NT2/D1 (cell line): ENCODE measurements at regions not wholly inside any gene's neighbourhood (a gene's known extent, or its start where the extent isn't known, plus 50 kb on each side); places are given as distances from the start of the nearest gene placed in this dataset.
"Not testable (repeated sequence)": the region's sequence is repeated elsewhere in the genome, so short reads cannot be mapped to it uniquely, and the experiment has no call there.

Source experiments
- DNase-seq: peaks from one replicate; pipeline ENCODE4 v3.0.0-alpha.2; 2011; ENCODE audit warnings: low read depth, low spot score
- H3K27me3 ChIP-seq: 2 replicates; pipeline ENCODE4 v1.6.0; 2011; ENCODE audit warnings: mild to moderate bottlenecking; ENCODE audit not compliant: insufficient read length, insufficient read depth
- H3K36me3 ChIP-seq: 2 replicates; pipeline ENCODE4 v1.6.1; 2011; ENCODE audit warnings: mild to moderate bottlenecking, low read length, mixed read lengths; ENCODE audit not compliant: insufficient read depth, insufficient read length
- H3K4me1 ChIP-seq: 2 replicates; pipeline ENCODE4 v1.5.1; 2011; ENCODE audit not compliant: insufficient read depth, insufficient read length
- H3K4me3 ChIP-seq: 2 replicates; pipeline ENCODE4 v1.5.1; 2011; ENCODE audit warnings: low read depth; ENCODE audit not compliant: insufficient read length
- H3K9ac ChIP-seq: 2 replicates; pipeline ENCODE4 v1.6.0; 2011; ENCODE audit warnings: low read depth; ENCODE audit not compliant: insufficient read length
- H3K9me3 ChIP-seq: 2 replicates; pipeline ENCODE4 v1.5.1; 2011; ENCODE audit warnings: mild to moderate bottlenecking, low read length; ENCODE audit not compliant: insufficient read depth
- SUZ12 ChIP-seq: IDR thresholded peaks from 2 replicates; pipeline ENCODE4 v1.6.1; 2011; ENCODE audit not compliant: insufficient read length, insufficient read depth; ENCODE audit errors: extremely low read depth
- YY1 ChIP-seq: IDR thresholded peaks from 2 replicates; pipeline ENCODE4 v1.6.1; 2011; ENCODE audit not compliant: insufficient read length, insufficient read depth
- ZNF274 ChIP-seq: IDR thresholded peaks from 2 replicates; pipeline ENCODE4 v1.6.1; 2011; ENCODE audit warnings: mild to moderate bottlenecking, low read depth, low read length

DNA sequence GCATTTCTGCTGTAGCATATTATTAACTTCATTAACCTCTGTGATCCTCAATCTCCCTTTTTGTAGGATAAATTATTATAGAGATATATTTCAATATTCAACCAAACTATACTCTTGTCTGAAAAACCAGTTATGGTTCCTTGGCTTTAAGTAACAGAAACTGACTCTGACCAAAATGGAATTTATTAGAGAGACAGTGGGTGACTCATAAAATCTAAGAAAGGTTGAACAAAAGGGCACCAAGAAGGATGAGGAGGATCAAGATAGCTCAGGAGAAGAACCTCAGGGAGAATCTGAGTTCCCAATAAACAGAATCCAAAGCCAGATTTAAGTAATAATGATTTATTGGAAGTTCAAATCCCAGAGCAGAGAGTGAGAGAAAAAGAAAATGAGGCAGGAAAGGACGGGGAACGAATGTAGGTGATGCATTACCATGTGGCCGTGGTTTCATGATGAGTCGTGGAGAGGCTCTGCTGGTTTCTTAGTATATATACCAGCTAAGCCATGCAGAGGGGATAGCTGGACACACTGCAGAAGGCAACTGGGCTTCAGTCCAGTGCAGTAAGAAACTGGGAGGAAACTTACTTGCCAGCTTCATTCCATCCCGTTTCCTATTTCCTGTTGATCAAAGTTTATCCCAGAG is 151.5 kb upstream of the GOT2 start:
- Histone ChIP-seq H3K9ac (no peak overlapping the region), H3K4me3 (no peak overlapping the region), H3K9me3 (no peaks in the 10 kb centered on the region), H3K4me1 (no peaks in the 10 kb centered on the region), H3K27me3 (no peaks in the 10 kb centered on the region), H3K36me3 (no peaks in the 10 kb centered on the region)
- no peak for TF ChIP-seq SUZ12
- TF ChIP-seq ZNF274: no peak
- no peak for TF ChIP-seq YY1
- DNase-seq: no peak

DNA sequence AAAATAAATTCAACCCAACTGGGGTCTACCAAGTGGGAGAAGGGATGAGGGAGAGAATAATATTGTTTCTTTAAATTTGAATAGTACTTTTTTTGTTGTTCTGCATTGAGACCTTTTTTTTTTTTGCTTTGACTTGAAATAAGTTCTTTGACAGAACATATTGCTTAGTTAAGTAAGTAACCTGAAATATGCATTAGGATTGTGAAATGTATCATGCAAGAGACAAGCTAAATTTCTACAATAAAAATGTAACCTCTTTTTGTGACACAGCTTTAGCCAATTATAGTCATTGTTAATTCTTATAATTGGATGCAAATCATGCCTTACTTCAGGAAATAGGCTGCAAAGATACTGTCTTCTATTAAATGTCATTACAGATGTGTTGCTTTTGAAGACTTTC is 150.0 kb upstream of the GOT2 start:
- Histone ChIP-seq H3K36me3 (no peaks in the 10 kb centered on the region), H3K4me1 (no peaks in the 10 kb centered on the region), H3K9ac (no peak overlapping the region), H3K27me3 (no peaks in the 10 kb centered on the region), H3K4me3 (no peak overlapping the region), H3K9me3 (peaks cover 8% of the 10 kb centered on the region)
- DNase-seq: no peak
- TF ChIP-seq SUZ12: no peak
- TF ChIP-seq ZNF274: no peak

DNA sequence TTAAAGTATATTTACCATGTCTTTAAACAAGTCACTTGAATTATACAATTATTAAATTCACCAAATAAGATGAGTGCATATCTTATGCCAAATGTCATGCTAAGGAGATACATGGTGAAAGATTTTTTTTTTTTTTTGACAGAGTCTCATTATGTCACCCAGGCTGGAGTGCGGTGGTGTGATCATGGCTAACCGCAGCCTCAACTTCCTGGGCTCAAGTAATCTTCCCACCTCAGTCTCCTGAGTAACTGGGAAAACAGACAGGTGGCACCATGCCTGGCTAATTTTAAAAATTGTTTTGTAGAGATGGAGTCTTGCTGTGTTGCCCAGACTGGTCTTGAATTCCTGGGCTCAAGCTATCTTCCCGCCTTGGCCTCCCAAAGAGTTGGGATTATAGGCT is 149.0 kb upstream of the GOT2 start:
- peaks cover 18% of the 10 kb centered on the region for H3K9me3 ChIP-seq
- no peak for DNase-seq
- no peaks in the 10 kb centered on the region for H3K4me1 ChIP-seq
- TF ChIP-seq SUZ12 (no peak), ZNF274 (no peak), YY1 (no peak)
- no peak overlapping the region for H3K9ac ChIP-seq
- no peaks in the 10 kb centered on the region for H3K27me3 ChIP-seq
- no peaks in the 10 kb centered on the region for H3K36me3 ChIP-seq
- H3K4me3 ChIP-seq: no peak overlapping the region

DNA sequence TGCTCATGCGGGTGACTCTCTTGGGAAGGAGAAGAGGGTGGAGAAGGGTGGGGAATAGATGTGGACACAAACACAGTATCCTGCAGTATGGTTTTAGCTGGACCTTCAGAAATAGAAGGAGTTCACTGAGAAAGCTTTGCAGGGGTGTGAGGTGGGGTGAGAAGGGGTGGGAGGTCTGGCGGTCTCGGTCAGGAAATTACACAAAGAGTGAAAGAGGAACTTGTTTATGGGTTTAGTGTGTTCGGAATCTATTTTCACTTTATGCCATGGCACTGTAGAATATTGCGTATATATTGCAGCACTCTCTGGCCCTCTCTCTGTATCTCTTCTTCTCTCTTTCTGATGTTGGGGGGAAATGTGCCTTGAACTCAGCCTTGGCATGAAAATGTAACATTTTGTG is 148.2 kb upstream of the GOT2 start:
- DNase-seq: no peak
- TF ChIP-seq SUZ12 (no peak), YY1 (no peak), ZNF274 (no peak)
- Histone ChIP-seq H3K36me3 (no peaks in the 10 kb centered on the region), H3K4me3 (no peak overlapping the region), H3K9ac (no peak overlapping the region), H3K9me3 (peaks cover 19% of the 10 kb centered on the region), H3K27me3 (no peaks in the 10 kb centered on the region), H3K4me1 (no peaks in the 10 kb centered on the region)

DNA sequence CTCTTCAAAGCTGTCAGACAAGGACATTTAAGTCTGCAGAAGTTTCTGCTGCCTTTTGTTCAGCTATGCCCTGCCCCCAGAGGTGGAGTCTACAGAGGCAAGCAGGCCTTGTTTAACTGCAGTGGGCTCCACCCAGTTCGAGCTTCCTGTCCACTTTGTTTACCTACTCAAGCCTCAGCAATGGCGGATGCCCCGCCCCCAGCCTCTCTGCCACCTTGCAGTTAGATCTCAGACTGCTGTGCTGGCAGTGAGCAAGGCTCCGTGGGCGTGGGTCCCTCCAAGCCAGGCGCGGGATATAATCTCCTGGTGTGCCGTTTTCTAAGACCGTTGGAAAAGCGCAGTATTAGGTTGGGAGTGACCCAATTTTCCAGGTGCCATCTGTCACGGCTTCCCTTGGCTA is 144.5 kb upstream of the GOT2 start:
- peaks cover 19% of the 10 kb centered on the region for H3K9me3 ChIP-seq
- not testable (repeated sequence) for H3K4me1 ChIP-seq, H3K36me3 ChIP-seq, H3K27me3 ChIP-seq, H3K9ac ChIP-seq, DNase-seq, H3K4me3 ChIP-seq

DNA sequence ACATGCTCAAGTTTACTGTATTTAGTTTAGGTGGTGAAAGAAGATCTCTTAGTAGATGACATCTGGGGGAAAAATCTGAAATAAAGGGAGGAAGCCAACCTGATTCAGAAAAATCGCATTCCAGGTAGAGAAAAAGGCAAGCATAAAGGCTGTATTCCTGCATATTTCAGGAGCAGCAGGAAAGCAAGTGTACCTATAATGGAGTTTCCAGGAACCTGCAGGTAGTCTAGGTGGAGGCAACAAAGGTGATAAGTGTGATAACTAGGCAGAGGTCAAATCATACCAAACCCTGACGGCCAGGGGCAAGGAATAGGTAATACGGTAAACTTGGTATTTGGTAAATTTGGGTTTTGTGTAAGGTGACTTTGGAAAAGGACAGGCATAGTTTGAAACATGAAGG is 132.8 kb upstream of the GOT2 start:
- Histone ChIP-seq H3K36me3 (no peaks in the 10 kb centered on the region), H3K9ac (no peak overlapping the region), H3K4me3 (no peak overlapping the region), H3K4me1 (no peaks in the 10 kb centered on the region), H3K27me3 (no peaks in the 10 kb centered on the region), H3K9me3 (no peaks in the 10 kb centered on the region)
- TF ChIP-seq ZNF274 (no peak), SUZ12 (no peak), YY1 (no peak)
- DNase-seq: no peak

DNA sequence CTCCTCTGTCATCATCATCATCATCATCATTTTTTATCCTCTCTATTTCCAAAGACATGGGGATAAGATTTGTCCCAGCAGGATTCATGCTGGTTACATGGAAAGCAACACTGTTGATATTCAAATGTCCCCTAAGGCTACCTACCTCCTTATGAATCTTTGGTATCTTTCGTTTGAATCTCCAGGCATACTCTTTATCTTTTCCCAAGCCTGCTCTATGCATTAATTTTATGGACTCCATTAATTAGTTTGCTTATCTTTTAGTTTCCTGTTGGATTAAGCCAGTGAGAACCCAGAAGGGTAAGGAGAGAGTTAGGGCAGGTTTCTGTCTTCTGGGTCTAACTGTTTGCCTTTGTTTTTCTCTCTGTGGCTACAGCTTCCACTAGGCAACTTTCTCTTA is 129.6 kb upstream of the GOT2 start:
- Histone ChIP-seq H3K4me3 (no peak overlapping the region), H3K9me3 (no peaks in the 10 kb centered on the region), H3K4me1 (no peaks in the 10 kb centered on the region), H3K36me3 (no peaks in the 10 kb centered on the region), H3K9ac (no peak overlapping the region), H3K27me3 (no peaks in the 10 kb centered on the region)
- DNase-seq: no peak
- TF ChIP-seq YY1 (no peak), SUZ12 (no peak), ZNF274 (no peak)

DNA sequence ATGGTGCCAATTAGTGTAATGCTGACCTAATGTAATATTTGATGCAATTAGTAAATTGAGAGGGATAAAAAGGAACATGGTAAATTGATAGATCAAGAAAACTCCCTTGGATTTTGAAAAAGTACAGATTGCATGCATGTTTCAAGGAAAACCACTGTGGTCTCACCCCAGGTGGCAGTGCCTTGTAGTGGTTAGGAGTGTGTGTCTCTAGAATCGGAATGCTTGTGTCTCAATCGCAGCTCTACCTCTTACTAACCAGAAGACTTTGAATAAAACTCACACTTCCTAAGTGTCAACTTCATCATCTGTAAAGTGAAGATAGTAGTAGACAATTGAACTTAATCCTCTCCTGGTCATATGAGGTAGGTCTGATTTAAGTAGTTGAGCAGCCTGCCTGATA is 128.9 kb upstream of the GOT2 start:
- TF ChIP-seq SUZ12 (no peak), ZNF274 (no peak), YY1 (no peak)
- Histone ChIP-seq H3K9ac (no peak overlapping the region), H3K4me1 (no peaks in the 10 kb centered on the region), H3K4me3 (no peak overlapping the region), H3K27me3 (no peaks in the 10 kb centered on the region), H3K9me3 (no peaks in the 10 kb centered on the region), H3K36me3 (no peaks in the 10 kb centered on the region)
- DNase-seq: no peak
